ENCODE measurements at regions not wholly inside any gene's neighbourhood (a gene's known extent, or its start where the extent isn't known, plus 50 kb on each side); places are given as distances from the start of the nearest gene placed in this dataset.

- Histone ChIP-seq H3K27ac (no peak overlapping the region), H3K36me3 (replicated peaks in 1 of 2) (no peaks in the 10 kb centered on the region), H3K27me3 (no peaks in the 10 kb centered on the region), H3K9me3 (replicated peaks in 1 of 3) (no peaks in the 10 kb centered on the region), H3K4me3 (no peak overlapping the region), H3K4me1 (replicated peaks in 1 of 2) (no peaks in the 10 kb centered on the region)
- WGBS, 4 donors, result 43 to 51% (median 45%) methylated on average over 4 of the region's 4 CpGs
- no peak for DNase-seq
- TF ChIP-seq CTCF (IDR thresholded peaks at IDR 0.05), result no peak
- TF ChIP-seq POLR2A (IDR thresholded peaks at IDR 0.05), result no peak
- intact Hi-C loops (cut with DNase I), result no loop called here
Observed at GRCh38 chr6:104421650-104422049, 438.1 kb downstream of the HACE1 start.

- Histone ChIP-seq H3K27ac (no peak overlapping the region), H3K9me3 (replicated peaks in 1 of 3) (no peaks in the 10 kb centered on the region), H3K36me3 (replicated peaks in 1 of 2) (no peaks in the 10 kb centered on the region), H3K27me3 (no peaks in the 10 kb centered on the region), H3K4me1 (replicated peaks in 1 of 2) (no peaks in the 10 kb centered on the region), H3K4me3 (no peak overlapping the region)
- DNase-seq, result no peak
- intact Hi-C loops (cut with DNase I), result no loop called here
- 82 to 91% (median 87%) methylated on average over 3 of the region's 3 CpGs for WGBS, 4 donors
- TF ChIP-seq POLR2A (IDR thresholded peaks at IDR 0.05), result no peak
- TF ChIP-seq CTCF (IDR thresholded peaks at IDR 0.05), result no peak
Observed at GRCh38 chr6:104418839-104419238, 440.9 kb downstream of the HACE1 start.

- no peak for DNase-seq
- Histone ChIP-seq H3K9me3 (replicated peaks in 1 of 3) (no peaks in the 10 kb centered on the region), H3K27me3 (no peaks in the 10 kb centered on the region), H3K27ac (no peak overlapping the region), H3K4me3 (no peak overlapping the region), H3K4me1 (replicated peaks in 1 of 2) (no peaks in the 10 kb centered on the region), H3K36me3 (replicated peaks in 1 of 2) (no peaks in the 10 kb centered on the region)
- intact Hi-C loops (cut with DNase I), result no loop called here
- TF ChIP-seq POLR2A (IDR thresholded peaks at IDR 0.05), result no peak
- TF ChIP-seq CTCF (IDR thresholded peaks at IDR 0.05), result no peak
Observed at GRCh38 chr6:104418125-104418524, 441.6 kb downstream of the HACE1 start.

- 78 to 97% (median 93%) methylated on average over 1 of the region's 1 CpG for WGBS, 4 donors
- TF ChIP-seq POLR2A (IDR thresholded peaks at IDR 0.05) (no peak), CTCF (IDR thresholded peaks at IDR 0.05) (no peak)
- Histone ChIP-seq H3K36me3 (replicated peaks in 1 of 2) (no peaks in the 10 kb centered on the region), H3K4me1 (replicated peaks in 1 of 2) (no peaks in the 10 kb centered on the region), H3K27me3 (no peaks in the 10 kb centered on the region), H3K27ac (no peak overlapping the region), H3K9me3 (replicated peaks in 1 of 3) (no peaks in the 10 kb centered on the region), H3K4me3 (no peak overlapping the region)
- intact Hi-C loops (cut with DNase I), result no loop called here
- DNase-seq, result no peak
Observed at GRCh38 chr6:104414723-104415122, 445.0 kb downstream of the HACE1 start.
